Natural killer cell treated with Interleukin-12 subunit alpha and Interleukin-12 subunit beta and Interleukin-15 and Interleukin-18, amount 100 ng/mL, for 72 hours (primary cell): ENCODE measurements at regions not wholly inside any gene's neighbourhood (a gene's known extent, or its start where the extent isn't known, plus 50 kb on each side); places are given as distances from the start of the nearest gene placed in this dataset.
"Not testable (repeated sequence)": the region's sequence is repeated elsewhere in the genome, so short reads cannot be mapped to it uniquely, and the experiment has no call there.

Experiments
- ATAC-seq, 2 donors: fragments of 150-1000 bp; cut with Tn5 transposase in 1 of 2; sonication (Bioruptor Pico), chemical (Tn5 transposase) in 1 of 2; 2 replicates each; pipeline ENCODE4 v1.10.0; 2021
- DNase-seq: peaks from one replicate; pipeline ENCODE4 v3.0.0; 2022; ENCODE audit warnings: low spot score
- H3K27ac Mint-ChIP-seq, 2 donors: 1 replicate in 1 of 2; 2 replicates in 1 of 2; pipeline ENCODE4 v1.8.0; 2022; ENCODE audit warnings: mixed read lengths in 2 of 2, mild to moderate bottlenecking in 1 of 2, moderate library complexity in 1 of 2
- H3K27me3 Mint-ChIP-seq, 2 donors: 1 replicate in 1 of 2; 2 replicates in 1 of 2; pipeline ENCODE4 v1.8.0; 2022; ENCODE audit warnings: mixed read lengths in 2 of 2
- H3K36me3 Mint-ChIP-seq: one replicate; pipeline ENCODE4 v1.8.0; 2022; ENCODE audit warnings: mixed read lengths
- H3K4me1 Mint-ChIP-seq, 2 donors: 1 replicate in 1 of 2; 2 replicates in 1 of 2; pipeline ENCODE4 v1.8.0; 2022; ENCODE audit warnings: low read depth in 2 of 2, mixed read lengths in 2 of 2, mild to moderate bottlenecking in 1 of 2
- H3K4me3 Mint-ChIP-seq: one replicate; pipeline ENCODE4 v1.8.0; 2022; ENCODE audit warnings: mixed read lengths
- H3K9me3 Mint-ChIP-seq: 2 replicates; pipeline ENCODE4 v1.8.0; 2022; ENCODE audit warnings: mixed read lengths

- H3K27me3 Mint-ChIP-seq, result no peaks in the 10 kb centered on the region
Observed at GRCh38 chr2:199216253-199216652, 241.5 kb downstream of the SATB2 start.

GRCh38 chr2:199207011-199207410 is 250.7 kb downstream of the SATB2 start:
- Mint-ChIP-seq H3K4me1 (no peaks in the 10 kb centered on the region), H3K27ac (no peak overlapping the region), H3K36me3 (no peaks in the 10 kb centered on the region), H3K4me3 (no peak overlapping the region), H3K27me3 (no peaks in the 10 kb centered on the region), H3K9me3 (peaks cover 18% of the 10 kb centered on the region)
- ATAC-seq (no peak), DNase-seq (no peak)

More at GRCh38 chr2:199216253-199216652, 241.5 kb downstream of the SATB2 start:
- Mint-ChIP-seq H3K4me3 (no peak overlapping the region), H3K27ac (no peak overlapping the region), H3K36me3 (no peaks in the 10 kb centered on the region), H3K9me3 (peaks cover 9% of the 10 kb centered on the region), H3K4me1 (no peaks in the 10 kb centered on the region)
- DNase-seq, result no peak
- no peak for ATAC-seq

- no peaks in the 10 kb centered on the region for H3K27me3 Mint-ChIP-seq
- H3K36me3 Mint-ChIP-seq, result no peaks in the 10 kb centered on the region
- DNase-seq, result no peak
- H3K4me3 Mint-ChIP-seq, result no peak overlapping the region
- ATAC-seq, result no peak
- H3K27ac Mint-ChIP-seq, result no peak overlapping the region
- peaks cover 18% of the 10 kb centered on the region for H3K9me3 Mint-ChIP-seq
- no peaks in the 10 kb centered on the region for H3K4me1 Mint-ChIP-seq
Observed at GRCh38 chr2:199206536-199206935, 251.2 kb downstream of the SATB2 start.

DNA sequence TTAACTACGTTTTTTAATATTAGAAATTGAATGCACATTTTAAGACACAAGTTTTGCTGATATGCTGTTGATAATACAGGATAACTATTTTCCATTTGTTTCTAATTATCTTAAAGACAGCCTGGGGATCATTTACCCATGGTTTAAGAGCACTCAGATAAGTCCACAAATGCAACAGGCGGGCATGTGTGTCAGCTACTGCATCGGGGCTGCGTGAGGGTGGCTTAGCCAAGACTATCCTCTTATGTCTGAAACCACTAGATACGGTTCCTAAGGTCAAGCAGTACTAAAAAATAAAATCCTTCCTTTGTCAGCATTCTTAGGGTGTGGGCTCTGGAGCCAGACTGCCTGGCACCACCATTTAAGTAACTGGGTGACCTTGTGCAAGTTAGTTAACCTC is 254.8 kb downstream of the SATB2 start:
- ATAC-seq, result no peak
- Mint-ChIP-seq H3K4me3 (no peak overlapping the region), H3K36me3 (no peaks in the 10 kb centered on the region), H3K27ac (no peak overlapping the region), H3K27me3 (no peaks in the 10 kb centered on the region), H3K4me1 (no peaks in the 10 kb centered on the region), H3K9me3 (peaks cover 15% of the 10 kb centered on the region)
- no peak for DNase-seq

- no peaks in the 10 kb centered on the region for H3K27me3 Mint-ChIP-seq
- DNase-seq, result no peak
- H3K36me3 Mint-ChIP-seq, result no peaks in the 10 kb centered on the region
- no peaks in the 10 kb centered on the region for H3K4me1 Mint-ChIP-seq
- H3K4me3 Mint-ChIP-seq, result no peak overlapping the region
- H3K9me3 Mint-ChIP-seq, result peaks cover 18% of the 10 kb centered on the region
- ATAC-seq, result no peak
- no peak overlapping the region for H3K27ac Mint-ChIP-seq
Observed at GRCh38 chr2:199201539-199201938, 256.2 kb downstream of the SATB2 start.

DNA sequence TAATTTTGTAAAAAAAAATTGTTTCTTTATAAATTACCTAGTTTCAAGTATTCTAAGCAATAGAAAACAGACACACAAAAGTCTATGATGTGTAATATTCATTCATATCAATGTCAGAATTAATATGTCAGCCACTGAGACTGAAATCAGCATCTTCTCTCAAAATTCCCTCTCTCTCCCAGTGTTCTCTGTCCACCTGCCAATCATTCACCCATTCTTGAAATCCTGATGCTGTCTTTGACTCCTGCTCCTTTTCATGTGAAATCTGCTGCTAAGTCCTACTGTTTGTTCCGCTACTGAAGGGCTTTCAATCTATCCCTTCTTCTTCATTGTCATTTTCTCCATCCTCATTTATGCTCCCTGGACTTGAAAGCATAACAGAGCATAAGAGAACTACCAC is 257.9 kb downstream of the SATB2 start:
- ATAC-seq (no peak), DNase-seq (no peak)
- Mint-ChIP-seq H3K27ac (no peak overlapping the region), H3K4me1 (no peaks in the 10 kb centered on the region), H3K9me3 (peaks cover 18% of the 10 kb centered on the region), H3K4me3 (no peak overlapping the region), H3K27me3 (no peaks in the 10 kb centered on the region), H3K36me3 (no peaks in the 10 kb centered on the region)

GRCh38 chr2:199197448-199197847 is 260.3 kb downstream of the SATB2 start:
- Mint-ChIP-seq H3K27ac (no peak overlapping the region), H3K4me3 (no peak overlapping the region), H3K9me3 (peaks cover 12% of the 10 kb centered on the region), H3K4me1 (no peaks in the 10 kb centered on the region), H3K27me3 (no peaks in the 10 kb centered on the region), H3K36me3 (no peaks in the 10 kb centered on the region)
- DNase-seq, result no peak
- no peak for ATAC-seq

- Mint-ChIP-seq H3K4me3 (no peak overlapping the region), H3K36me3 (no peaks in the 10 kb centered on the region), H3K4me1 (no peaks in the 10 kb centered on the region), H3K9me3 (peaks cover 10% of the 10 kb centered on the region), H3K27me3 (no peaks in the 10 kb centered on the region), H3K27ac (no peak overlapping the region)
- ATAC-seq (no peak), DNase-seq (no peak)
Observed at GRCh38 chr2:199196686-199197085, 261.1 kb downstream of the SATB2 start.

GRCh38 chr2:199195927-199196502 is 261.7 kb downstream of the SATB2 start:
- DNase-seq, result no peak
- no peaks in the 10 kb centered on the region for H3K36me3 Mint-ChIP-seq
- H3K4me1 Mint-ChIP-seq, result no peaks in the 10 kb centered on the region
- H3K27me3 Mint-ChIP-seq, result no peaks in the 10 kb centered on the region
- H3K27ac Mint-ChIP-seq, result no peak overlapping the region
- H3K9me3 Mint-ChIP-seq, result peaks cover 13% of the 10 kb centered on the region
- H3K4me3 Mint-ChIP-seq, result no peak overlapping the region
- no peak for ATAC-seq

DNA sequence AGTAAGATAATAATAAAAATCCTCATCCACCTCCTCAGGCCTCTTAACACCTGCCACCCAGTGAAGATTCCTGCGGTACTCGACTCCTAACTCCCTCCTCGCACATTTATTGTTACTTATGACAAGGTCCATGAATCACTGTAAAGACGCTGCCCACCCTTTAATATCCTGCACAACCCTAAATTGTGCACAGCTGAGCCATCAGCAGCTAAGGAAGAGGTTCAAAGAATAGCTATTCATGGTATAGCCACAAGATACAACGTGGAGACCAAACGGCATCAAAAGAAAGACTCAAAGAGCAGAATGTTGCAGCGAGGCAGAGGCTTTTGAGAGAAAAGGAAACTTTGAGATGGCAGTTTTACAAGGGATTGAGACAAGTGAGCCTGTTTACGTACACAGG is 266.3 kb downstream of the SATB2 start:
- H3K27me3 Mint-ChIP-seq, result no peaks in the 10 kb centered on the region
- peaks cover 4% of the 10 kb centered on the region for H3K9me3 Mint-ChIP-seq
- ATAC-seq (no peak), DNase-seq (no peak)
- no peak overlapping the region for H3K27ac Mint-ChIP-seq
- H3K4me1 Mint-ChIP-seq, result no peaks in the 10 kb centered on the region
- H3K36me3 Mint-ChIP-seq, result no peaks in the 10 kb centered on the region
- no peak overlapping the region for H3K4me3 Mint-ChIP-seq

GRCh38 chr2:199189229-199189628 is 268.5 kb downstream of the SATB2 start:
- H3K4me1 Mint-ChIP-seq, result no peaks in the 10 kb centered on the region
- ATAC-seq, result no peak
- H3K27ac Mint-ChIP-seq, result no peak overlapping the region
- no peaks in the 10 kb centered on the region for H3K27me3 Mint-ChIP-seq
- no peak for DNase-seq
- H3K4me3 Mint-ChIP-seq, result no peak overlapping the region
- no peaks in the 10 kb centered on the region for H3K36me3 Mint-ChIP-seq
- H3K9me3 Mint-ChIP-seq, result peaks cover 4% of the 10 kb centered on the region

DNA sequence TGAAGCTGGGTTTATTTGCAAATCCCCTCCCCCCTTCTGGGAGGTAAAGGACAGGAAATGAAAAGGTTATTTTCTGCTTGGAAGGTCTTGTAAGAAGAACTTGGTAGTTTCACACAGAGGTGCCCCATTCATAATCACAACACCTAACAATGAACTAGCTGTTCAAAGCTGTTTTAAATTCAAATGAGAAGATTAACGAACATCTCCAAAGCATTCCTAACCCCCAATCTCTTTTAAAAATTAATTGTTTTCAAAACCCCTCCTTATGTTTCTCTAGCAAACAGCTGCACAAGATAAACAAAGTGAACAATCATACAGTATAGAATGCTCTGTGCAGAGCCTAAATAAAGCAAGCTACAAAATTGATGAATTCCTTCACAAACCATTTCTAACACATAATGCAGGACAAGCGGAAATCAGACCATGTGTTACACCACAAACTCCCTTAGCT is 271.4 kb downstream of the SATB2 start:
- Mint-ChIP-seq H3K36me3 (no peaks in the 10 kb centered on the region), H3K27me3 (no peaks in the 10 kb centered on the region), H3K27ac (no peak overlapping the region), H3K4me1 (no peaks in the 10 kb centered on the region), H3K4me3 (no peak overlapping the region), H3K9me3 (no peaks in the 10 kb centered on the region)
- no peak for DNase-seq
- ATAC-seq, result no peak

- not testable (repeated sequence) for H3K4me3 Mint-ChIP-seq, H3K27ac Mint-ChIP-seq, DNase-seq, H3K4me1 Mint-ChIP-seq, H3K36me3 Mint-ChIP-seq, H3K9me3 Mint-ChIP-seq, H3K27me3 Mint-ChIP-seq, ATAC-seq
Observed at GRCh38 chr2:199185174-199185573, 272.6 kb downstream of the SATB2 start.

- H3K9me3 Mint-ChIP-seq, result peaks cover 17% of the 10 kb centered on the region
- H3K36me3 Mint-ChIP-seq, result no peaks in the 10 kb centered on the region
Observed at GRCh38 chr2:199163613-199164458, 293.9 kb downstream of the SATB2 start.

More at GRCh38 chr2:199163613-199164458, 293.9 kb downstream of the SATB2 start:
- Mint-ChIP-seq H3K4me3 (no peak overlapping the region), H3K27ac (no peak overlapping the region), H3K4me1 (no peaks in the 10 kb centered on the region), H3K27me3 (no peaks in the 10 kb centered on the region)
- ATAC-seq (no peak), DNase-seq (no peak)
